GM21576 (cell line): ENCODE measurements at regions not wholly inside any gene's neighbourhood (a gene's known extent, or its start where the extent isn't known, plus 50 kb on each side); places are given as distances from the start of the nearest gene placed in this dataset.

Experiments used
- ATAC-seq: cut with Tn5 transposase; IDR thresholded peaks from one replicate; pipeline ENCODE4 v1.9.1; 2021; ENCODE audit warnings: mild to moderate bottlenecking, moderate library complexity; ENCODE audit not compliant: unreplicated experiment

GRCh38 chr5:86768699-86769202 lies 151.0 kb downstream of the COX7C start:
- no peak for ATAC-seq

GRCh38 chr5:86780018-86780417 lies 162.3 kb downstream of the COX7C start:
- no peak for ATAC-seq

GRCh38 chr5:86786955-86787354 lies 169.2 kb downstream of the COX7C start:
- ATAC-seq, result no peak

GRCh38 chr5:86795659-86796058 lies 177.9 kb downstream of the COX7C start:
- ATAC-seq, result no peak

GRCh38 chr5:86797677-86798076 lies 179.9 kb downstream of the COX7C start:
- no peak for ATAC-seq

GRCh38 chr5:86806206-86806605 lies 188.5 kb downstream of the COX7C start:
- ATAC-seq, result no peak

- ATAC-seq, result no peak
Observed at GRCh38 chr5:86807046-86808031, 189.6 kb downstream of the COX7C start.

GRCh38 chr5:86814315-86814714 lies 196.6 kb downstream of the COX7C start:
- ATAC-seq, result no peak

DNA sequence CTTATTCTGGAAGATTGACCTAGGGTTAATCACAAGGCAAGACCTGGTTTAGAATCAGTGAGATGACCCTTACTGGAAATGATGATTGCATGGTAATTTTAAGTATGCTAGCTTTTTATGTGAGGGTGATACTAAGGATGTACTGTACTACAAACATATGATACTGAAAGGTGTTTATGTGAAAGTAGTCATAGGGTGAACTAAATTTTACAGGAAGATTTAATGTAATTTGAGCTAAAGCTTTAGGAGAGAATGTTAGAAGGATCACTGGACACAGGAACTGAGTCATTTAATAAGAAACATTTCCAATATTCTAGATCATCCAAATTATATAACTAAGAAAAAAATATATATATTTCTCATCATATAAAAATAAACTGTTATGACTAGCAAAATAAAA lies 197.2 kb downstream of the COX7C start:
- no peak for ATAC-seq

DNA sequence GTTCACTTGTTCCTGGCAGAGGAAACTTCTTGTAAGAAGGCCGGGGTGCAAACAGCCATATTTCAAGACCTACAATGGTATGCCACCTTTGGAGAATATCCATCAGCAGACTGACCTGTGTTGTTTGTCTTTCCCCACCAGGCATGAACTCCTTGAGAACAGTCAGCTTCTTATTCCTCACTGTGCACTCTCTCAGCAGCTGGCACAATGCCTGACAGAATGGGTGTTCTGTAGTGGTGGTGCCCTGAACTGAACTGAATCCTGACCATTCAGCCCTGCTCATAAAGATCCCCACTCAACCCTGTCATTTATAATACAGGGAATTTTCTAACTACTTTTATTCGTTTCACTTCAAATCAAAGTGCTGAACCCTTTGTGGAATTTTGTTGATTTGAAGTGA lies 206.9 kb downstream of the COX7C start:
- ATAC-seq, result no peak

- no peak for ATAC-seq
Observed at GRCh38 chr5:86831128-86831527, 213.4 kb downstream of the COX7C start.

DNA sequence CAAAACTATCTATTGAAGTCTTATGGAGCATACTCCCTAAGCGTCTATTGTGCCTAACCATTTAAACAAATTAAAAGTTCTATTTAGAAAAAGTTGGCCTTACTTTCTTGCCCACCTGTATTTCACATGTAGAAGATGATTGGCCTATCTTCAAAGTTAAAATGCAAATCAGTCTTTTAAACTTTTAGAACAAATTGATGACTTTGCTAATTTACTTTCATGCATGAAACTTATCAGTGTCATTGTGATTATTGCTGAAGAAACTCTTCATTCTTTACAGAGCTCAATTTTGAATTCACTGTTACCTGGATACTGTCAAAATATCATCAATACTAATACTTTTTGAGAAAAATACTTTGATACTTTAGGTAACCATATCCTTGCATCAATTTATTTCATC lies 216.1 kb downstream of the COX7C start:
- no peak for ATAC-seq

DNA sequence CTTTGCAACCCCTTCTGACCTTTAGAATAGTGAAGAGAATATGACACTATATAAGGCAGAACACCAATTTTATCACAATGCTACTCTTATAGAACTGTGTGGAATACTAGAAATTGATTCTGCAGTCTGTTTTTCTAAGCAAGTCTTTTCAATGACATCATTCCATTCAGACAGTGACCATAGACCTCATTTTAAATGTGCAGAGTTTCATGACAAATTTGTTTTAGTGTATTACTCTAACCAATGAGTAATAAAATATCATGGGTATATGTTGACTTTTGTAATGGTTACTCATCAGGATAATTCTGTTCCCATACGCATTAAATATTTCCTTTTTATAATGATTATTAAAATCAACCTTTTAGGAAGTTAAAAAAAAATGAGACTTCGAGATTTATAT lies 219.9 kb downstream of the COX7C start:
- no peak for ATAC-seq

GRCh38 chr5:86838083-86838482 lies 220.3 kb downstream of the COX7C start:
- ATAC-seq, result no peak

- ATAC-seq, result no peak
Observed at GRCh38 chr5:86841000-86841644, 223.4 kb downstream of the COX7C start.

DNA sequence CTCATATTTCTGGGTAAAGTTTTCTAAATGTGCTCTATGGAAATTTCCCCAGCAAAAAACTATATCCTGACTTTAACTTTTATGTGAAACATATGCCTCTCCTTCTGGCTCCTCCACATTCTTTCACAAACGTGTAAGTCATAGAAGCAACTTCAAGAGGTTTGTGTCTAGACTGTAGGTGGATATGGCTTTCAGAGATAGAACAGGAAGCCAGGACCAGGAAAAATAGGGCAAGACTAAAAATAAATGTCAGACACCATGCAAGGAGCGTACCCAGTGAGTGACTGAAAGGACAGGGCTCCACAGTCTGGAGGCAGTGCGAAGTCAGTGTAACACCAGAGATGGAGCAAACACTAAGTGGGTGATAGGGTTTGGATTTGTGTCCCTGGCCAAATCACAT lies 240.7 kb downstream of the COX7C start:
- no peak for ATAC-seq

DNA sequence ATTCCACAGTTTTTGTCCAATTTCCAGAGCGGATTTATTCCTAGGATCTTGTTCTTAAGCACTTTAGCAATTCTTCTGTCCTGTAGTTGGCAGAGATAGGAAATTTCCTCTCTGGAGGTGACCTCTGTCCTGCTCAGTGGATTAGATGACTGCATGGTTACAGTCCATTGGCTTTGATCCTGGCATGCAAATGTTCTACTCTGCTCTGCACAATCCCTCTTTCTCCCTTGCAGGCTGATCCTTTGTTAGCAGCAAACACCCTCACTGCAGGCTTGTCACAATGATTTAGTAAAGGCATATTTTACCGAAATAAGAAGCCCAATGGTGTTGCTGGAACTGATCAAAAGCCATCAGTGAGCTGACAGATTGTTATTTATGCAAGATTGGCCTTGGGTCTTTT lies 243.8 kb downstream of the COX7C start:
- no peak for ATAC-seq

- ATAC-seq, result no peak
Observed at GRCh38 chr5:86862093-86862492, 244.4 kb downstream of the COX7C start.

- no peak for ATAC-seq
Observed at GRCh38 chr5:86864051-86864450, 246.3 kb downstream of the COX7C start.

DNA sequence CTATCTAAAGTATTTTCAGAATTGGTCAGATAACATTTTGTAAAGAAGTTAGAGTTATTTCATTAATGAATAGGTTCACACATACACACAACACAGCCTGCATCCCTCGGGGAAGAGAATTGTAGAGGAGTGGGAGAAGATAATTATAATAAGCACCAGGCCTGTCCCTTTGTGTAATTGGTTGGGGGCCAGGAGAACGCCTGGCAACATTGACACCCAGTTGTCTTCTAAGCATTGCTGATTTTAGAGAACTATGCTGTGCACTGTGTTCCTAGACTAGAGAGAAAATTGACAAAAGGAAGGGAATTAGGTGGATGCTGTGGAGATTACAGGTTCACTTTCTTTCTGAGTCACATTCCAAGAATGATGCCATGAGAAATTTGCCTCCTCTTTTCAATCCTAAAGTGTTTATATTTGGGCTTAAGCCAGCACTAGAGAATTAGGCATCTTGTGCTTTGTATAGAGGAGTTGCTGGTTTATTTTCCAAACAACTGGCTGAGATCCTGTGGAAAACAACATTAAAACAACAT lies 247.6 kb downstream of the COX7C start:
- no peak for ATAC-seq

GRCh38 chr5:86866036-86866435 lies 248.3 kb downstream of the COX7C start:
- no peak for ATAC-seq

GRCh38 chr5:86869268-86869667 lies 251.5 kb downstream of the COX7C start:
- no peak for ATAC-seq
